ENCODE measurements at regions not wholly inside any gene's neighbourhood (a gene's known extent, or its start where the extent isn't known, plus 50 kb on each side); places are given as distances from the start of the nearest gene placed in this dataset.

GRCh38 chr4:19329631-19330030 is 922.1 kb upstream of the SLIT2 start:
- no peak for TF ChIP-seq EP300 (IDR thresholded peaks at IDR 0.05; ENCODE audit: borderline replicate concordance in 1 of 2, control insufficient read depth in 1 of 2, low read depth in 2 of 2, low read length in 2 of 2)
- no peak for TF ChIP-seq CHD4 (IDR thresholded peaks at IDR 0.05)
- TF ChIP-seq NRF1 (conservative IDR thresholded peaks at IDR 0.05; ENCODE audit: low read depth, low read length): no peak
- TF ChIP-seq CTCF (IDR thresholded peaks at IDR 0.05 in 2 of 3, conservative IDR thresholded peaks at IDR 0.05 in 1 of 3; ENCODE audit: control insufficient read depth in 2 of 3, extremely low read depth in 1 of 3, insufficient read depth in 1 of 3, low read depth in 3 of 3, low read length in 3 of 3): no peak
- no peak for TF ChIP-seq ATF7 (IDR thresholded peaks at IDR 0.05; ENCODE audit: low read depth)
- TF ChIP-seq JUND (IDR thresholded peaks at IDR 0.05; ENCODE audit: low read depth, low read length): no peak
- TF ChIP-seq, protein P1, sequence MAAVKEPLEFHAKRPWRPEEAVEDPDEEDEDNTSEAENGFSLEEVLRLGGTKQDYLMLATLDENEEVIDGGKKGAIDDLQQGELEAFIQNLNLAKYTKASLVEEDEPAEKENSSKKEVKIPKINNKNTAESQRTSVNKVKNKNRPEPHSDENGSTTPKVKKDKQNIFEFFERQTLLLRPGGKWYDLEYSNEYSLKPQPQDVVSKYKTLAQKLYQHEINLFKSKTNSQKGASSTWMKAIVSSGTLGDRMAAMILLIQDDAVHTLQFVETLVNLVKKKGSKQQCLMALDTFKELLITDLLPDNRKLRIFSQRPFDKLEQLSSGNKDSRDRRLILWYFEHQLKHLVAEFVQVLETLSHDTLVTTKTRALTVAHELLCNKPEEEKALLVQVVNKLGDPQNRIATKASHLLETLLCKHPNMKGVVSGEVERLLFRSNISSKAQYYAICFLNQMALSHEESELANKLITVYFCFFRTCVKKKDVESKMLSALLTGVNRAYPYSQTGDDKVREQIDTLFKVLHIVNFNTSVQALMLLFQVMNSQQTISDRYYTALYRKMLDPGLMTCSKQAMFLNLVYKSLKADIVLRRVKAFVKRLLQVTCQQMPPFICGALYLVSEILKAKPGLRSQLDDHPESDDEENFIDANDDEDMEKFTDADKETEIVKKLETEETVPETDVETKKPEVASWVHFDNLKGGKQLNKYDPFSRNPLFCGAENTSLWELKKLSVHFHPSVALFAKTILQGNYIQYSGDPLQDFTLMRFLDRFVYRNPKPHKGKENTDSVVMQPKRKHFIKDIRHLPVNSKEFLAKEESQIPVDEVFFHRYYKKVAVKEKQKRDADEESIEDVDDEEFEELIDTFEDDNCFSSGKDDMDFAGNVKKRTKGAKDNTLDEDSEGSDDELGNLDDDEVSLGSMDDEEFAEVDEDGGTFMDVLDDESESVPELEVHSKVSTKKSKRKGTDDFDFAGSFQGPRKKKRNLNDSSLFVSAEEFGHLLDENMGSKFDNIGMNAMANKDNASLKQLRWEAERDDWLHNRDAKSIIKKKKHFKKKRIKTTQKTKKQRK (IDR thresholded peaks at IDR 0.05; ENCODE audit: low read depth, low read length): no peak
- TF ChIP-seq KAT2A (conservative IDR thresholded peaks at IDR 0.05; ENCODE audit: control insufficient read depth, low read depth, low read length): no peak

All from GM12878 (cell line).